BLaER1 treated with 17β-estradiol and CSF1 and Interleukin-3, amounts not matched to agents 10 nM and 100 nM (cell line): ENCODE measurements at regions not wholly inside any gene's neighbourhood (a gene's known extent, or its start where the extent isn't known, plus 50 kb on each side); places are given as distances from the start of the nearest gene placed in this dataset.
"Not testable (repeated sequence)": the region's sequence is repeated elsewhere in the genome, so short reads cannot be mapped to it uniquely, and the experiment has no call there.

Experiments used
- H3K27ac ChIP-seq, 11 experiments: shearing (Covaris generic); formaldehyde crosslinking; 2 replicates each; pipeline ENCODE4 v1.8.1; 2022
- H3K27me3 ChIP-seq, 11 experiments: shearing (Covaris generic); formaldehyde crosslinking; 2 replicates each; pipeline ENCODE4 v1.8.1; 2022
- H3K36me3 ChIP-seq, 11 experiments: shearing (Covaris generic); formaldehyde crosslinking; 2 replicates each; pipeline ENCODE4 v1.8.1; 2022
- H3K4me1 ChIP-seq, 10 experiments: shearing (Covaris generic); formaldehyde crosslinking; 2 replicates each; pipeline ENCODE4 v1.8.1; 2022
- H3K4me2 ChIP-seq, 11 experiments: shearing (Covaris generic); formaldehyde crosslinking; 2 replicates each; pipeline ENCODE4 v1.8.1; 2022
- H3K4me3 ChIP-seq, 10 experiments: shearing (Covaris generic); formaldehyde crosslinking; 2 replicates each; pipeline ENCODE4 v1.8.1; 2022
- H3K9ac ChIP-seq, 11 experiments: shearing (Covaris generic); formaldehyde crosslinking; 2 replicates each; pipeline ENCODE4 v1.8.1; 2022
- H3K9me3 ChIP-seq, 11 experiments: shearing (Covaris generic); formaldehyde crosslinking; replicated peaks in 1 of 11; 2 replicates each; pipeline ENCODE4 v1.8.1; 2022
- H4K20me1 ChIP-seq, 11 experiments: shearing (Covaris generic); formaldehyde crosslinking; 2 replicates each; pipeline ENCODE4 v1.8.1; 2022
- Cebpa-rat ChIP-seq, 11 experiments: shearing (Covaris generic); IDR thresholded peaks; 2 replicates each; pipeline ENCODE4 v1.8.1; 2022

DNA sequence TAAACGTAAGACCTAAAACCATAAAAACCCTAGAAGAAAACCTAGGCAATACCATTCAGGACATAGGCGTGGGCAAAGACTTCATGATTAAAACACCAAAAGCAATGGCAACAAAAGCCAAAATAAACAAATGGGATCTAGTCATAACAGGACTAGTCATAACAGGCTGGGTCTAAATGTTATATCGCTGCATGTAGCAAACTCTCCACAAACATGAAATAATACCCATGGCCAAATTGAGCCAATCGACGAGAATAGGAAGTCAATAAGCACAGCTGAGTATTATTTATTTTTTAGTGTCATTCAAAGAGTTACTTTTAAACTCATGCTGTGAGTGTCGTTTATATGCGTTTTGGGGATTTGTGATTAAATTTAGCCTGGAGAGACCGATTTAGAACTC, 225.1 kb downstream of the TFEC start:
- Histone ChIP-seq H3K4me2 (no peak overlapping the region), H3K4me3 (no peak overlapping the region), H3K9me3 (no peaks in the 10 kb centered on the region), H3K27me3 (no peaks in the 10 kb centered on the region), H3K27ac (no peak overlapping the region), H3K36me3 (no peaks in the 10 kb centered on the region), H3K4me1 (no peaks in the 10 kb centered on the region), H3K9ac (no peak overlapping the region), H4K20me1 (no peaks in the 10 kb centered on the region)
- no peak for TF ChIP-seq Cebpa-rat (IDR thresholded peaks at IDR 0.05)

DNA sequence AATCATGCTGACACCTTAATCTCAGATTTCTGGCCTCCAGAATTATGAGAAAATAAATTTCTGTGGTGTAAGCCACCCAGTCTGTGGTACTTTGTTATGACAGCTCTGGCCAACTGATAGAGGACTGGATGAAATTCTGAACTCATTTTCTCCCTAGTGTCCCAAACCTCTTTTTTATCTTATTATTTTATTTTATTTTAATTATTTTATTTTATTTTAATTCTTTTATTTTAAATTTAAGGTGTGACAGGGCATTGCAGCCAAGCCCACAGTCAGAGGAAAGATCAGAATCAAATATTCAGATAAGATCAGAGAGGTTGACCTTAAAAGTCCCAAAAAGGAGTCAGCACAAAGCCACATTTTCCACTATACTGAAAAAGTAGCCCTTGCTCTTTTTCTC, 228.1 kb downstream of the TFEC start:
- H3K4me2 ChIP-seq, result no peak overlapping the region
- no peak overlapping the region for H3K9ac ChIP-seq
- no peaks in the 10 kb centered on the region for H3K9me3 ChIP-seq
- H3K4me3 ChIP-seq, result no peak overlapping the region
- no peaks in the 10 kb centered on the region for H4K20me1 ChIP-seq
- TF ChIP-seq Cebpa-rat (IDR thresholded peaks at IDR 0.05), result no peak
- no peaks in the 10 kb centered on the region for H3K4me1 ChIP-seq
- H3K27me3 ChIP-seq, result no peaks in the 10 kb centered on the region
- H3K27ac ChIP-seq, result no peak overlapping the region
- no peaks in the 10 kb centered on the region for H3K36me3 ChIP-seq

DNA sequence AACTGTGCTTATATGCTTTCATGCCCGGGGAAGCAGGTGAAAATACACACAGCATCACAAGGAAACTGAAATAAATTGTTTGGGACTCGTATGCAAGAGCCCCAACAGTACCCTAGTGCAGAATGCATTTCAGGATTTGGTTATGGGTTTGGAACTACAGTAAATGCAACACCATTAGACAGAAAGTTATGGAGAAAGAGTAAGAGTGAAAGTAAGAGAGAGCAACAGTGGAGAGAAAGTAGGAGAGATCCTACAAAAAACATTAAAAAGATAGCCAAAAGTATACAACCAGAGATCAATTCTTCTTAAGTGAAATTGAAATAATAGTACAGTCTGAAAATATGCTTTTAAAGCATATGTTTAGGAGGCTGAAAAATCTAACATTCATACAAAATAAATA, 231.1 kb downstream of the TFEC start:
- Histone ChIP-seq H3K4me1 (no peaks in the 10 kb centered on the region), H3K9me3 (no peaks in the 10 kb centered on the region), H3K36me3 (no peaks in the 10 kb centered on the region), H3K4me2 (no peak overlapping the region), H3K4me3 (no peak overlapping the region), H3K27me3 (no peaks in the 10 kb centered on the region), H3K27ac (no peak overlapping the region), H4K20me1 (no peaks in the 10 kb centered on the region), H3K9ac (no peak overlapping the region)
- TF ChIP-seq Cebpa-rat (IDR thresholded peaks at IDR 0.05), result no peak

DNA sequence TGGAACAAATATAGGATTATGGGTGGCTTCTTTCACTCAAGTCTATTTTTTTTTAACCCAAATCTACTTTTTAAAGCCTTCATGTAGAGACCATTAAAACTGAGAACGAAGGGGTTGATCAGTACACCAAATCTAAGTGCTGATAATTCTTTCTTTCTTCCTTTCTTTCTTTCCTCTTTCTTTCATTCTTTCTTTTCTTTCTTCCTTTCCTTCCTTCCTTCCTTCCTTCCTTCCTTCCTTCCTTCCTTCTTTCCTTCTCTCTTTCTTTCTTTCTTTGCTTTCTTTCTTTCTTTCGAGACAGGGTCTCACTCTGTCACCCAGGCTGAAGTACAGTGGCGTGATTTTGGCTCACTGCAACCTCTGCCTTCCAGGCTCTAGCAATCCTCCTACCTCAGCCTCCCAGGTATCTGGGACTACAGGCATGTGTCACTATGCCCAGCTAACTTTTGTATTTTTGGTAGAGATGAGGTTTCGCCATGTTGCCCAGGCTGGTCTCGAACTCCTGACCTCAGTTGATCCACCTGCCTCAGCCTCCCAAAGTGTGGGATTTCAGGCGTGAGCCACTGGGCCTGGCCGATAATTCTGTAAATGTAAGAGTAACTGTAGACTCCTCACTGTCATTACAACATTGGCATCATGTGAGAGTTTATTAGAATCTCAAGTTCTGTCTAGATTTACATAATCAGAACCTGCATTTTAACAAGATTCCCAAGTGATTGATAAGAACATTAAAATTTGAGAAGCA, 236.4 kb downstream of the TFEC start:
- Histone ChIP-seq H3K9ac (no peak overlapping the region), H3K4me3 (no peak overlapping the region), H3K4me1 (no peaks in the 10 kb centered on the region), H3K9me3 (peaks cover 10 to 17% (median 13%) of the 10 kb centered on the region in 11 experiments; a peak in 21 of 22 replicates), H3K36me3 (no peaks in the 10 kb centered on the region), H3K27me3 (no peaks in the 10 kb centered on the region), H4K20me1 (no peaks in the 10 kb centered on the region), H3K27ac (no peak overlapping the region), H3K4me2 (no peak overlapping the region)
- TF ChIP-seq Cebpa-rat (IDR thresholded peaks at IDR 0.05), result no peak

DNA sequence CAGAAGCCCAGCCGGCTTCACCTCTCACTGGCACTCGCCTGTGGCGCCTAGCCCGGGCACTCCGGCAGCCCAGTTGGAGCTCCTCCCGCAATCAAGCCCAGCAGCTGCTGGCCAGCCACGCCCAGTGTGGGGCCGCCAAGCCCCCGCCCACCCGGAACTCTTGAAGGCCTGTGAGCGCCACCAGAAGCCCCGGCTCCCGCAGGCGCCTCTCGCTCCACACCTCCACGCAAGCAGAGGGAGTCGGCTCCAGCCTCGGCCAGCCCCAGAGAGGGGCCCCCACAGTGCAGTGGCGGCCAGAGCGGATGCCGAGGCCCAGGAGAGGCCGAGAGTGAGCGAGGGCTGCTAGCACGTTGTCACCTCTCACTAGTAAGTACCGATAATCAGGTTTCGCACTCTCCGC, 240.7 kb downstream of the TFEC start:
- Histone ChIP-seq H3K4me3 (no peak overlapping the region), H3K27me3 (no peaks in the 10 kb centered on the region), H3K36me3 (no peaks in the 10 kb centered on the region), H3K4me2 (no peak overlapping the region), H3K27ac (no peak overlapping the region), H3K9ac (no peak overlapping the region), H3K9me3 (peaks cover 13 to 20% (median 15%) of the 10 kb centered on the region in 11 experiments; a peak in 21 of 22 replicates), H3K4me1 (no peaks in the 10 kb centered on the region), H4K20me1 (no peaks in the 10 kb centered on the region)
- TF ChIP-seq Cebpa-rat (IDR thresholded peaks at IDR 0.05), result no peak

DNA sequence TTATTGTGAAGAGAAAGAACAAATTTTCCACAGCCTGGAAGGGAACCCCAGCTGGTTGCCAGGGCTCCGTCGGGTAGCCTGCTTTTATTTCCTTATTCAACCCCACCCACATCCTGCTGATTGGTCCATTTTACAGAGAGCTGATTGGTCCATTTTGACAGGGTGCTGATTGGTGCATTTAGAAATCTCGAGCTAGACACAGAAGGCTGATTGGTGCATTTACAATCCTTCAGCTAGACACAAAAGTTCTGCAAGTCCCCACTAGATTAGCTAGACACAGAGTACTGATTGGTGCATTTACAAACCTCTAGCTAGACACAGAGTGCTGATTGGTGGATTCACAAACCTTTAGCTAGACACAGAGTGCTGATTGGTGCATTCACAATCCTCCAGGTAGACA, 241.1 kb downstream of the TFEC start:
- H3K27me3 ChIP-seq, H3K4me1 ChIP-seq, H4K20me1 ChIP-seq, H3K9ac ChIP-seq, H3K27ac ChIP-seq, H3K4me2 ChIP-seq, H3K4me3 ChIP-seq, H3K36me3 ChIP-seq: not testable (repeated sequence)
- peaks cover 13 to 20% (median 15%) of the 10 kb centered on the region in 11 experiments; a peak in 21 of 22 replicates for H3K9me3 ChIP-seq

DNA sequence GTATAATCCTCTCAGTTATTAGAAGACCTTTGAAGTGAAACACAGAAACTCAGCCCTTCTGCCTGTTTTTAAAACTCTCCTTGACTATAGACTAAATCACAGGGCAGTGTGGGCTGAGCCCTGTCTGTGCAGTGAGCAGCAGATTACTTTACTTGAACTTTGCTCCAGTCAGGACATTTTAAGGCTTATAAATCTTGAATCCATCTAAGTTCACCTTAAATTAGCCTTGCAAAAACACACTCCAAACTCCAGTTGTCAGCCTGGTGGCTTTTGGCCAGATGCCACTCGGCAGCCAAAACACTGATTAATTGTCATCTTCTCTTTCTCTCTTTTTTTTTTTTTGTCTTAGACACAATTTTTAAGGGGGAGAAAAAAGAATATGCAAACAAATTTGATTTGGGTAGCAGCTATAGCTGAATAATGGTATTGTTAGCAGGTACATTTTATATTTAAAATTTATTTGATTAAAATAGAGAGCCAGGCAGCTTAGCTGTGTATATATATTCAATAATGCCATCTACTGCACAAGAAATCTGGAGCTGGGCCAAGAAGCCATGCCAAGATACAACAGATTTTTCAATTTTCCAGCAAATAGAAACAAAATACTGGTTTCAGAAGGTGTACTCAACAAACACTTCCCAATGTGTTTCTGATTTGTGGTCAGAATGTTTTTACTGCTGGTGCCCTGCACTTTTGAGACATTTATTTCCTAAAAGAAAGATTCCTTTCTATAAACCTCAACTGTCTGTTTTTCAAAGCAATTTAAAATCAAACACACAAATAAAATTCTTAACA, 247.7 kb downstream of the TFEC start:
- no peaks in the 10 kb centered on the region for H3K36me3 ChIP-seq
- H3K4me3 ChIP-seq, result no peak overlapping the region
- H4K20me1 ChIP-seq, result no peaks in the 10 kb centered on the region
- no peak overlapping the region for H3K9ac ChIP-seq
- H3K27ac ChIP-seq, result no peak overlapping the region
- no peak for TF ChIP-seq Cebpa-rat (IDR thresholded peaks at IDR 0.05)
- no peaks in the 10 kb centered on the region for H3K4me1 ChIP-seq
- no peaks in the 10 kb centered on the region for H3K9me3 ChIP-seq
- no peak overlapping the region for H3K4me2 ChIP-seq
- no peaks in the 10 kb centered on the region for H3K27me3 ChIP-seq

DNA sequence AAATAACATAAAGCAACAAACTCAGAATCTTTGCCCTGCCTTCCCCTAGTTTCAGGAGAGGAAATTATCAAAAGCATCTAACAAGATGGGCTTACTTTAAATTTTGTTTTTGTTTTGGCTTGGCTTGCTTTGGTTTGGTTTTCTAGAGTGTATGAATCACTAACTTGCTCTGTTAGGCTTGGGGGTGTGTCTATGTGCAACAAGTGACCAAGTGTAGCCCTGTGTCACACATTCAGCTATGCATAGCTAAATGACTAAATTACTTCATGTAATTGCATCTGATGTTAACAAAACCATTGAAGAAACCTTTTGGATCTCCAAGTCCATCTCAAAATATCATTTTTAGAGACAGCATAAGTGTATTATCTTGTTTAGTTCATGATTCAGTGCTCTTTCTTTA, 251.0 kb downstream of the TFEC start:
- no peaks in the 10 kb centered on the region for H3K4me1 ChIP-seq
- H3K27ac ChIP-seq, result no peak overlapping the region
- H3K36me3 ChIP-seq, result no peaks in the 10 kb centered on the region
- H3K4me3 ChIP-seq, result no peak overlapping the region
- H3K9me3 ChIP-seq, result no peaks in the 10 kb centered on the region
- H3K27me3 ChIP-seq, result no peaks in the 10 kb centered on the region
- H3K4me2 ChIP-seq, result no peak overlapping the region
- H4K20me1 ChIP-seq, result no peaks in the 10 kb centered on the region
- TF ChIP-seq Cebpa-rat (IDR thresholded peaks at IDR 0.05), result no peak
- no peak overlapping the region for H3K9ac ChIP-seq

DNA sequence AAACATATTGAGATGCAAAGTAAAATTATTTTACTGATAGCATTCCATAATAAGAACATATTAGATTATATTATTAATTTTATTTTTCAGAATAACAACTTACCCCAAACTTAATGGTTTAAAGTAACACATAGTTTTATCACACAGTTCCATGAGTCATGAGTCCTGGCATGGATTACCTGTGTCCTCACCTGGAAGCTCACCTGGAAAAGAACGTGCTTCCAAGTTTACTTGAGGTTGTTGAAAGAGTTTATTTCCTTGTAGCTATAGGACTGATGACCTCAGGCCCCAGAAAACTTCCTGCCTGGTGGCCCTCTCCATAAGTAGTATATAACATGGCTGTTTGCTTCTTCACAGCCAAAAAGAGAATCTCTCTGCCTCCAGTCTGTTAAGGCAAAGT, 254.6 kb downstream of the TFEC start:
- Histone ChIP-seq H3K27ac (no peak overlapping the region), H3K9ac (no peak overlapping the region), H3K9me3 (no peaks in the 10 kb centered on the region), H3K36me3 (no peaks in the 10 kb centered on the region), H4K20me1 (no peaks in the 10 kb centered on the region), H3K27me3 (no peaks in the 10 kb centered on the region), H3K4me3 (no peak overlapping the region), H3K4me2 (no peak overlapping the region), H3K4me1 (no peaks in the 10 kb centered on the region)
- TF ChIP-seq Cebpa-rat (IDR thresholded peaks at IDR 0.05), result no peak

DNA sequence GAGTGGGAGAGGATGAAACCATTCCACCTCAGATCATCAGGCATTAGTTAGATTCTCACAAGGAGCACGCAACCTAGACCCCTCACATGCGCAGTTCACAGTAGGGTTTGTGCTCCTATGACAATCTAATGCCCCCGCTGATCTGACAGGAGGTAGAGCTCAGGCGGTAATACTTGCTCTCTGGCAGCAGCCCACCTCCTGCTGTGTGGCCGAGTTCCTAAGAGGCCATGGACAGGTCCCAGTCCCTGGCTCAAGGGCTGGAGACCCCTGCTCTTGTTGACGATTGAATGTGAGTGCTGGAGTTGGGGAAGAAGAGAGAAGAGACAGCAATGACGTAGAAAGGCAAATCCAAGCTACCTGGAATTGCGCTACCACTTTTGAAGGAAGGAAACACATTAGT, 267.2 kb downstream of the TFEC start:
- H3K4me2 ChIP-seq, result no peak overlapping the region
- H3K4me3 ChIP-seq, result no peak overlapping the region
- TF ChIP-seq Cebpa-rat (IDR thresholded peaks at IDR 0.05), result no peak
- H3K36me3 ChIP-seq, result no peaks in the 10 kb centered on the region
- no peaks in the 10 kb centered on the region for H3K9me3 ChIP-seq
- no peak overlapping the region for H3K27ac ChIP-seq
- H3K27me3 ChIP-seq, result no peaks in the 10 kb centered on the region
- H4K20me1 ChIP-seq, result no peaks in the 10 kb centered on the region
- no peak overlapping the region for H3K9ac ChIP-seq
- no peaks in the 10 kb centered on the region for H3K4me1 ChIP-seq
